Right lobe of liver (tissue), 6 donors: ENCODE measurements at regions not wholly inside any gene's neighbourhood (a gene's known extent, or its start where the extent isn't known, plus 50 kb on each side); places are given as distances from the start of the nearest gene placed in this dataset.

Experiments
- ATAC-seq, 4 donors: fragments of 200-7000 bp; cut with Tn5 transposase; one replicate each; pipeline ENCODE4 v1.9.1; 2020; ENCODE audit warnings: mild to moderate bottlenecking in 4 of 4, moderate library complexity in 4 of 4
- DNase-seq, 3 donors: peaks; one replicate each; pipeline ENCODE4 v3.0.0-alpha.2; 2020
- H3K27ac ChIP-seq, 3 donors: fragments of 200-600 bp; one replicate each; pipeline ENCODE4 v1.8.0; 2022
- H3K27me3 ChIP-seq, 2 donors: fragments of 200-600 bp; one replicate each; pipeline ENCODE4 v1.8.0; 2022
- H3K36me3 ChIP-seq, 4 donors: fragments of 200-600 bp; sonication (generic) in 1 of 4; one replicate each; pipeline versions ENCODE4 v1.5.1 to v1.8.0; 2017 to 2022; ENCODE audit warnings: control low read depth in 1 of 4
- H3K4me1 ChIP-seq, 4 donors: fragments of 200-600 bp; sonication (generic) in 1 of 4; one replicate each; pipeline versions ENCODE4 v1.5.1 to v1.8.0; 2017 to 2022; ENCODE audit warnings: control low read depth in 1 of 4
- H3K4me3 ChIP-seq, 3 donors: fragments of 200-600 bp; one replicate each; pipeline ENCODE4 v1.8.0; 2022
- H3K9me3 ChIP-seq, 4 donors: fragments of 200-600 bp; sonication (generic) in 1 of 4; one replicate each; pipeline versions ENCODE4 v1.5.1 to v1.8.0; 2017 to 2022; ENCODE audit warnings: control low read depth in 1 of 4
- CTCF ChIP-seq, 4 donors: fragments of 200-600 bp in 3 of 4; fragments of 450-650 bp in 1 of 4; IDR thresholded peaks; one replicate each; pipeline versions ENCODE4 v1.5.1 to v1.8.0; 2016 to 2022; ENCODE audit warnings: antibody characterized with exemption in 4 of 4, mild to moderate bottlenecking in 2 of 4
- POLR2A ChIP-seq: fragments of 450-650 bp; IDR thresholded peaks from one replicate; pipeline ENCODE4 v1.6.1; 2017; ENCODE audit warnings: antibody characterized with exemption, mild to moderate bottlenecking
- WGBS: methylation state at CpG from one replicate; pipeline ENCODE4 v1.1.6; 2018; ENCODE audit warnings: low coverage, low lambda C conversion rate; ENCODE audit not compliant: insufficient coverage; ENCODE audit errors: missing lambda C conversion rate; 5-methylcytosine and 5-hydroxymethylcytosine counted together
- intact Hi-C, 2 donors: fragments of 100-400 bp; cut with DNase I; formaldehyde crosslinking; loops; one replicate each; pipeline versions ENCODE4 v1.11.2 to v1.14.1; 2022
- donor health status: DM: no; HTN: yes; CAD: no.
- donor health status: DM: no; HTN: no; CAD: no.
- donor health status: DM: no; HTN: no; CAD: no.
- donor health status: DM: no; HTN: yes; CAD: no.
- donor health status: DM: no; HTN: yes; CAD: no.

- no peaks in the 10 kb centered on the region for H3K4me1 ChIP-seq
- no peak overlapping the region for H3K4me3 ChIP-seq
- ATAC-seq = peak; percentile 87 to 95 (median 90)
- intact Hi-C loops = no loop called here
- H3K9me3 ChIP-seq = no peaks in the 10 kb centered on the region
- peak overlapping the region in 1 of 3 donors; percentile 16 for H3K27ac ChIP-seq
- TF ChIP-seq POLR2A (no peak), CTCF (IDR thresholded peaks at IDR 0.05) (peak; percentile 69 to 80 (median 76))
- H3K27me3 ChIP-seq = no peaks in the 10 kb centered on the region
- DNase-seq = peak in 2 of 3 donors; percentile 33 to 68
- no peaks in the 10 kb centered on the region for H3K36me3 ChIP-seq
- WGBS = 7% methylated on average over 6 of the region's 6 CpGs
Observed at GRCh38 chr15:95259513-95259912, 1028.2 kb downstream of the MCTP2 start.

DNA sequence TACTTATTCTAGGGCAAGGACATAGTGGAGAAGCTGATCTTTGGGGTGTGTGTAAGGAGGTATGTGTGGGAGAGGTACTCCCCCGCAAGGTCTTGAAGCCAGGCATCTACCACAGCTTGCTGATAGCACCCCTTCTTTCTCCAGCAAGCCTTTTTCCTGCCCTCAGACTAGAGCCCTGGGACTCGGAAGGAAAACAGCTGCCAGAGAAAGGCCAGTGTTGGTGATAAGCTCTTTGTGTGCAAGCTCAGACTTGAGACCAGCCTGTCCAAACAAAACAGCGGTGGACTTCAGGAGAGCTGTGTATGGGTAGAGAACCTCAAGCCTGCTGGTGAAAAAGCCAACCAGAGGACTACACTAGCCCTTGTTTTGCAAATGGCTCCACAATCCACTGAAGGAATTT lies 1028.6 kb downstream of the MCTP2 start:
- Histone ChIP-seq H3K4me1 (no peaks in the 10 kb centered on the region), H3K9me3 (no peaks in the 10 kb centered on the region), H3K4me3 (no peak overlapping the region), H3K36me3 (no peaks in the 10 kb centered on the region), H3K27me3 (no peaks in the 10 kb centered on the region), H3K27ac (no peak overlapping the region)
- intact Hi-C loops = no loop called here
- no peak for DNase-seq
- 41% methylated on average over 3 of the region's 3 CpGs for WGBS
- TF ChIP-seq POLR2A (no peak), CTCF (IDR thresholded peaks at IDR 0.05) (no peak)
- ATAC-seq = peak in 2 of 4 donors; percentile 23 to 41

GRCh38 chr15:95260856-95261255 lies 1029.5 kb downstream of the MCTP2 start:
- ATAC-seq (no peak), DNase-seq (no peak)
- H3K27me3 ChIP-seq = no peaks in the 10 kb centered on the region
- TF ChIP-seq POLR2A (no peak), CTCF (IDR thresholded peaks at IDR 0.05) (no peak)
- no peak overlapping the region for H3K27ac ChIP-seq
- intact Hi-C loops = no loop called here
- 75% methylated on average over 5 of the region's 5 CpGs for WGBS
- H3K36me3 ChIP-seq = no peaks in the 10 kb centered on the region
- no peaks in the 10 kb centered on the region for H3K9me3 ChIP-seq
- H3K4me1 ChIP-seq = no peaks in the 10 kb centered on the region
- H3K4me3 ChIP-seq = no peak overlapping the region

- intact Hi-C loops = no loop called here
- WGBS = 63% methylated on average over 3 of the region's 3 CpGs
- H3K36me3 ChIP-seq = no peaks in the 10 kb centered on the region
- H3K4me1 ChIP-seq = no peaks in the 10 kb centered on the region
- no peak overlapping the region for H3K4me3 ChIP-seq
- no peak overlapping the region for H3K27ac ChIP-seq
- ATAC-seq (no peak), DNase-seq (no peak)
- no peaks in the 10 kb centered on the region for H3K27me3 ChIP-seq
- H3K9me3 ChIP-seq = no peaks in the 10 kb centered on the region
- TF ChIP-seq CTCF (IDR thresholded peaks at IDR 0.05) (no peak), POLR2A (no peak)
Observed at GRCh38 chr15:95261546-95261945, 1030.2 kb downstream of the MCTP2 start.

DNA sequence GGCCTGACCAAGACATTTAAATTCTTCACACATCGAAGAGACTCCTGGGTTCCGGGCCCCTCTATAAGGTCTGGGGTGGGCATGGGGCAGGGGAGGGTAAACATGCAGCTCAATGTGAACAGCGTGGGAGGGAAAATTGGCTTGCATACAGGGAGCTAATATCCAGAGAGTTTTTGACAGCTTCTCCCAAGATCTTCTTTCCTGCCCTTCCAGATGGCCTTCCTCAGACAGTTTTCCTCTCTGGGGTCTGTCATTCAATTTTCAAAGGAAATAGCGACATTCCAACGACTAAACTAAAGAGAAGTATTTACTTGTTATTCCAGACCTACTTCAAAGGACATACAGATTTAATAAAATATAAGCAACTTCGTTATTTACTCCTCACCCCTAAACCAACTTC lies 1030.6 kb downstream of the MCTP2 start:
- Histone ChIP-seq H3K9me3 (no peaks in the 10 kb centered on the region), H3K27ac (no peak overlapping the region), H3K27me3 (no peaks in the 10 kb centered on the region), H3K4me1 (no peaks in the 10 kb centered on the region), H3K4me3 (no peak overlapping the region), H3K36me3 (no peaks in the 10 kb centered on the region)
- DNase-seq (no peak), ATAC-seq (no peak)
- 59% methylated on average over 5 of the region's 6 CpGs for WGBS
- TF ChIP-seq CTCF (IDR thresholded peaks at IDR 0.05) (no peak), POLR2A (no peak)
- intact Hi-C loops = no loop called here
